Mucosa of stomach (tissue), 1 donor: ENCODE measurements at regions not wholly inside any gene's neighbourhood (a gene's known extent, or its start where the extent isn't known, plus 50 kb on each side); places are given as distances from the start of the nearest gene placed in this dataset.
"Not testable (repeated sequence)": the region's sequence is repeated elsewhere in the genome, so short reads cannot be mapped to it uniquely, and the experiment has no call there.

Experiments
- H3K27me3 ChIP-seq: one replicate; pipeline ENCODE4 v1.7.0; 2013; ENCODE audit warnings: mild to moderate bottlenecking, low read length; ENCODE audit not compliant: control insufficient read depth, insufficient read depth
- H3K36me3 ChIP-seq: one replicate; pipeline ENCODE4 v1.7.0; 2013; ENCODE audit warnings: low read length; ENCODE audit not compliant: control insufficient read depth, insufficient read depth
- H3K4me1 ChIP-seq: one replicate; pipeline ENCODE4 v1.7.0; 2013; ENCODE audit warnings: mild to moderate bottlenecking, low read length; ENCODE audit not compliant: control insufficient read depth, insufficient read depth
- H3K4me3 ChIP-seq: one replicate; pipeline ENCODE4 v1.7.0; 2013; ENCODE audit warnings: low read length
- H3K9ac ChIP-seq: one replicate; pipeline ENCODE4 v1.7.0; 2013; ENCODE audit warnings: mild to moderate bottlenecking, low read length, moderate library complexity
- H3K9me3 ChIP-seq: one replicate; pipeline ENCODE4 v1.7.0; 2013; ENCODE audit warnings: mild to moderate bottlenecking, low read length, moderate library complexity; ENCODE audit not compliant: control insufficient read depth
- donor health status: Pancreatic carcinoma.

GRCh38 chr3:13192471-13193213, 119.4 kb upstream of the IQSEC1 start:
- Histone ChIP-seq H3K36me3 (no peaks in the 10 kb centered on the region), H3K27me3 (peaks cover 17% of the 10 kb centered on the region), H3K4me3 (no peak overlapping the region), H3K4me1 (peaks cover 3% of the 10 kb centered on the region), H3K9me3 (no peaks in the 10 kb centered on the region), H3K9ac (no peak overlapping the region)

GRCh38 chr3:13191016-13191415, 117.8 kb upstream of the IQSEC1 start:
- Histone ChIP-seq H3K9me3 (no peaks in the 10 kb centered on the region), H3K27me3 (peaks cover 17% of the 10 kb centered on the region), H3K9ac (no peak overlapping the region), H3K4me1 (peaks cover 3% of the 10 kb centered on the region), H3K4me3 (no peak overlapping the region), H3K36me3 (no peaks in the 10 kb centered on the region)

- H3K9me3 ChIP-seq, result no peaks in the 10 kb centered on the region
- no peak overlapping the region for H3K4me3 ChIP-seq
- no peak overlapping the region for H3K9ac ChIP-seq
- H3K36me3 ChIP-seq, result no peaks in the 10 kb centered on the region
- H3K27me3 ChIP-seq, result peaks cover 17% of the 10 kb centered on the region
- H3K4me1 ChIP-seq, result peaks cover 3% of the 10 kb centered on the region
Observed at GRCh38 chr3:13190378-13190765, 117.1 kb upstream of the IQSEC1 start.

GRCh38 chr3:13189639-13190377, 116.6 kb upstream of the IQSEC1 start:
- H3K27me3 ChIP-seq, result peaks cover 17% of the 10 kb centered on the region
- H3K9me3 ChIP-seq, result no peaks in the 10 kb centered on the region
- H3K9ac ChIP-seq, result no peak overlapping the region

GRCh38 chr3:13188975-13189374, 115.7 kb upstream of the IQSEC1 start:
- H3K4me3 ChIP-seq, result no peak overlapping the region
- H3K27me3 ChIP-seq, result peaks cover 11% of the 10 kb centered on the region
- no peak overlapping the region for H3K9ac ChIP-seq
- no peaks in the 10 kb centered on the region for H3K36me3 ChIP-seq
- H3K4me1 ChIP-seq, result no peaks in the 10 kb centered on the region
- H3K9me3 ChIP-seq, result no peaks in the 10 kb centered on the region

More at GRCh38 chr3:13189639-13190377, 116.6 kb upstream of the IQSEC1 start:
- Histone ChIP-seq H3K36me3 (no peaks in the 10 kb centered on the region), H3K4me1 (peaks cover 3% of the 10 kb centered on the region), H3K4me3 (no peak overlapping the region)

GRCh38 chr3:13188181-13188779, 115.1 kb upstream of the IQSEC1 start:
- Histone ChIP-seq H3K9me3 (no peaks in the 10 kb centered on the region), H3K36me3 (no peaks in the 10 kb centered on the region), H3K9ac (no peak overlapping the region), H3K4me3 (no peak overlapping the region), H3K27me3 (peaks cover 5% of the 10 kb centered on the region), H3K4me1 (no peaks in the 10 kb centered on the region)

GRCh38 chr3:13187593-13187992, 114.4 kb upstream of the IQSEC1 start:
- H3K9ac ChIP-seq, result no peak overlapping the region
- no peaks in the 10 kb centered on the region for H3K36me3 ChIP-seq
- no peaks in the 10 kb centered on the region for H3K27me3 ChIP-seq
- H3K4me1 ChIP-seq, result no peaks in the 10 kb centered on the region
- no peaks in the 10 kb centered on the region for H3K9me3 ChIP-seq
- H3K4me3 ChIP-seq, result no peak overlapping the region

- Histone ChIP-seq H3K36me3 (no peaks in the 10 kb centered on the region), H3K9me3 (no peaks in the 10 kb centered on the region), H3K27me3 (no peaks in the 10 kb centered on the region), H3K9ac (no peak overlapping the region), H3K4me3 (no peak overlapping the region), H3K4me1 (no peaks in the 10 kb centered on the region)
Observed at GRCh38 chr3:13186435-13186815, 113.2 kb upstream of the IQSEC1 start.

- Histone ChIP-seq H3K9ac (no peak overlapping the region), H3K9me3 (no peaks in the 10 kb centered on the region), H3K27me3 (no peaks in the 10 kb centered on the region), H3K4me1 (no peaks in the 10 kb centered on the region), H3K36me3 (no peaks in the 10 kb centered on the region), H3K4me3 (no peak overlapping the region)
Observed at GRCh38 chr3:13185737-13186434, 112.7 kb upstream of the IQSEC1 start.

- H3K4me3 ChIP-seq, H3K9ac ChIP-seq, H3K27me3 ChIP-seq, H3K36me3 ChIP-seq, H3K9me3 ChIP-seq, H3K4me1 ChIP-seq: not testable (repeated sequence)
Observed at GRCh38 chr3:13179582-13180210, 106.5 kb upstream of the IQSEC1 start.

- H3K9me3 ChIP-seq, result peaks cover 5% of the 10 kb centered on the region
- no peak overlapping the region for H3K4me3 ChIP-seq
- H3K4me1 ChIP-seq, result no peaks in the 10 kb centered on the region
- H3K36me3 ChIP-seq, result no peaks in the 10 kb centered on the region
- H3K27me3 ChIP-seq, result no peaks in the 10 kb centered on the region
- H3K9ac ChIP-seq, result no peak overlapping the region
Observed at GRCh38 chr3:13179181-13179580, 106.0 kb upstream of the IQSEC1 start.
